Uterus (tissue), 3 donors: ENCODE measurements at regions not wholly inside any gene's neighbourhood (a gene's known extent, or its start where the extent isn't known, plus 50 kb on each side); places are given as distances from the start of the nearest gene placed in this dataset.

Experiments used
- DNase-seq, 2 donors: peaks; one replicate each; pipeline ENCODE4 v3.0.0-alpha.2; 2019 to 2020
- H3K27ac ChIP-seq, 2 donors: fragments of 200-600 bp; sonication (generic); 1 replicate in 1 of 2; 2 replicates in 1 of 2; pipeline ENCODE4 v1.5.1; 2016 to 2018
- H3K27me3 ChIP-seq, 2 donors: fragments of 200-600 bp; sonication (generic); one replicate each; pipeline ENCODE4 v1.5.1; 2018 to 2019; ENCODE audit warnings: control low read depth in 1 of 2
- H3K36me3 ChIP-seq, 2 donors: fragments of 200-600 bp; sonication (generic); one replicate each; pipeline ENCODE4 v1.5.1; 2019; ENCODE audit warnings: control low read depth in 1 of 2
- H3K4me1 ChIP-seq, 2 donors: fragments of 200-600 bp; sonication (generic); one replicate each; pipeline ENCODE4 v1.5.1; 2018 to 2019; ENCODE audit warnings: control low read depth in 1 of 2
- H3K4me3 ChIP-seq, 2 donors: fragments of 200-600 bp; sonication (generic); 1 replicate in 1 of 2; 2 replicates in 1 of 2; pipeline ENCODE4 v1.5.1; 2018 to 2019; ENCODE audit warnings: mild to moderate bottlenecking in 1 of 2
- H3K9me3 ChIP-seq, 2 donors: fragments of 200-600 bp; sonication (generic); one replicate each; pipeline ENCODE4 v1.5.1; 2019; ENCODE audit warnings: control low read depth in 1 of 2
- CTCF ChIP-seq, 4 experiments: fragments of 200-600 bp in 2 of 4; fragments of 450-650 bp in 2 of 4; sonication (generic) in 2 of 4; IDR thresholded peaks; one replicate each; pipeline ENCODE4 v1.5.1; 2016 to 2019; ENCODE audit warnings: antibody characterized with exemption in 4 of 4, mild to moderate bottlenecking in 2 of 4, moderate library complexity in 1 of 4
- POLR2A ChIP-seq, 2 donors: fragments of 450-650 bp; IDR thresholded peaks; one replicate each; pipeline ENCODE4 v1.6.1; 2016; ENCODE audit warnings: antibody characterized with exemption in 2 of 2, mild to moderate bottlenecking in 1 of 2, moderate library complexity in 1 of 2
- intact Hi-C: fragments of 100-400 bp; cut with DNase I; formaldehyde crosslinking; loops from one replicate; pipeline ENCODE4 v1.15.1; 2023; ENCODE audit warnings: low total_unique reads
- donor health status: DM: yes; HTN: yes; CAD: no.

- no peak for DNase-seq
- no peak overlapping the region for H3K4me3 ChIP-seq
- no peaks in the 10 kb centered on the region for H3K4me1 ChIP-seq
- intact Hi-C loops, result no loop called here
- no peaks in the 10 kb centered on the region for H3K27me3 ChIP-seq
- H3K9me3 ChIP-seq, result no peaks in the 10 kb centered on the region
- no peak overlapping the region for H3K27ac ChIP-seq
- no peak for TF ChIP-seq CTCF (IDR thresholded peaks at IDR 0.05)
- TF ChIP-seq POLR2A (IDR thresholded peaks at IDR 0.05), result no peak
- H3K36me3 ChIP-seq, result no peaks in the 10 kb centered on the region
Measured at GRCh38 chr6:104414723-104415122, 445.0 kb downstream of the HACE1 start.

GRCh38 chr6:104413767-104414166 is 446.0 kb downstream of the HACE1 start:
- no peaks in the 10 kb centered on the region for H3K4me1 ChIP-seq
- no peaks in the 10 kb centered on the region for H3K36me3 ChIP-seq
- TF ChIP-seq POLR2A (IDR thresholded peaks at IDR 0.05) (no peak), CTCF (IDR thresholded peaks at IDR 0.05) (no peak)
- no peak for DNase-seq
- H3K27me3 ChIP-seq, result no peaks in the 10 kb centered on the region
- no peak overlapping the region for H3K4me3 ChIP-seq
- H3K9me3 ChIP-seq, result no peaks in the 10 kb centered on the region
- no peak overlapping the region for H3K27ac ChIP-seq
- intact Hi-C loops, result no loop called here

- TF ChIP-seq CTCF (IDR thresholded peaks at IDR 0.05), result no peak
- no peak for TF ChIP-seq POLR2A (IDR thresholded peaks at IDR 0.05)
- Histone ChIP-seq H3K27me3 (no peaks in the 10 kb centered on the region), H3K9me3 (no peaks in the 10 kb centered on the region), H3K27ac (no peak overlapping the region), H3K4me1 (no peaks in the 10 kb centered on the region), H3K36me3 (no peaks in the 10 kb centered on the region), H3K4me3 (no peak overlapping the region)
- DNase-seq, result no peak
- intact Hi-C loops, result no loop called here
Measured at GRCh38 chr6:104411302-104411701, 448.4 kb downstream of the HACE1 start.

- H3K36me3 ChIP-seq, result no peaks in the 10 kb centered on the region
- no peaks in the 10 kb centered on the region for H3K9me3 ChIP-seq
- intact Hi-C loops, result no loop called here
- H3K4me1 ChIP-seq, result no peaks in the 10 kb centered on the region
- DNase-seq, result no peak
- H3K27me3 ChIP-seq, result no peaks in the 10 kb centered on the region
- no peak overlapping the region for H3K4me3 ChIP-seq
- TF ChIP-seq POLR2A (IDR thresholded peaks at IDR 0.05) (no peak), CTCF (IDR thresholded peaks at IDR 0.05) (no peak)
- no peak overlapping the region for H3K27ac ChIP-seq
Measured at GRCh38 chr6:104409913-104410312, 449.8 kb downstream of the HACE1 start.

- no peak for DNase-seq
- Histone ChIP-seq H3K4me1 (no peaks in the 10 kb centered on the region), H3K9me3 (no peaks in the 10 kb centered on the region), H3K36me3 (no peaks in the 10 kb centered on the region), H3K27ac (no peak overlapping the region), H3K27me3 (no peaks in the 10 kb centered on the region), H3K4me3 (no peak overlapping the region)
- intact Hi-C loops, result no loop called here
- TF ChIP-seq CTCF (IDR thresholded peaks at IDR 0.05), result no peak
- no peak for TF ChIP-seq POLR2A (IDR thresholded peaks at IDR 0.05)
Measured at GRCh38 chr6:104407957-104408356, 451.8 kb downstream of the HACE1 start.
